ENCODE measurements at regions not wholly inside any gene's neighbourhood (a gene's known extent, or its start where the extent isn't known, plus 50 kb on each side); places are given as distances from the start of the nearest gene placed in this dataset.
"Not testable (repeated sequence)": the region's sequence is repeated elsewhere in the genome, so short reads cannot be mapped to it uniquely, and the experiment has no call there.

- no peak for TF ChIP-seq CTCF (IDR thresholded peaks at IDR 0.05; ENCODE audit: low read depth, low read length, missing control alignments)
- no peak overlapping the region for H3K4me3 ChIP-seq (ENCODE audit: low read depth, low read length)
- H3K27me3 ChIP-seq (replicated peaks): no peaks in the 10 kb centered on the region
- H3K36me3 ChIP-seq (replicated peaks): no peaks in the 10 kb centered on the region
- DNase-seq: no peak
- no peak overlapping the region for H3K27ac ChIP-seq
- in situ Hi-C loops (cut with HindIII; ENCODE audit: low pct_ligation_motif_present, low sequenced_read_pairs): no loop called here
Measured at GRCh38 chrX:98231003-98231402, 1347.3 kb downstream of the RPA4 start.

GRCh38 chrX:98240061-98240460, 1356.4 kb downstream of the RPA4 start:
- H3K4me3 ChIP-seq (ENCODE audit: low read depth, low read length); H3K27ac ChIP-seq; in situ Hi-C loops (cut with HindIII; ENCODE audit: low pct_ligation_motif_present, low sequenced_read_pairs); H3K36me3 ChIP-seq (replicated peaks); DNase-seq; H3K27me3 ChIP-seq (replicated peaks): not testable (repeated sequence)

- TF ChIP-seq CTCF (IDR thresholded peaks at IDR 0.05; ENCODE audit: low read depth, low read length, missing control alignments): no peak
- H3K27me3 ChIP-seq (replicated peaks): no peaks in the 10 kb centered on the region
- no peak overlapping the region for H3K4me3 ChIP-seq (ENCODE audit: low read depth, low read length)
- DNase-seq: no peak
- H3K27ac ChIP-seq: no peak overlapping the region
- no peaks in the 10 kb centered on the region for H3K36me3 ChIP-seq (replicated peaks)
- in situ Hi-C loops (cut with HindIII; ENCODE audit: low pct_ligation_motif_present, low sequenced_read_pairs): no loop called here
Measured at GRCh38 chrX:98263135-98263534, 1379.4 kb downstream of the RPA4 start.

- Histone ChIP-seq H3K27me3 (replicated peaks) (no peaks in the 10 kb centered on the region), H3K36me3 (replicated peaks) (no peaks in the 10 kb centered on the region), H3K27ac (no peak overlapping the region), H3K4me3 (ENCODE audit: low read depth, low read length) (no peak overlapping the region)
- no peak for TF ChIP-seq CTCF (IDR thresholded peaks at IDR 0.05; ENCODE audit: low read depth, low read length, missing control alignments)
- in situ Hi-C loops (cut with HindIII; ENCODE audit: low pct_ligation_motif_present, low sequenced_read_pairs): no loop called here
- DNase-seq: no peak
Measured at GRCh38 chrX:98289726-98290125, 1406.0 kb downstream of the RPA4 start.

- H3K27ac ChIP-seq: no peak overlapping the region
- DNase-seq: no peak
- TF ChIP-seq CTCF (IDR thresholded peaks at IDR 0.05; ENCODE audit: low read depth, low read length, missing control alignments): no peak
- H3K27me3 ChIP-seq (replicated peaks): no peaks in the 10 kb centered on the region
- H3K4me3 ChIP-seq (ENCODE audit: low read depth, low read length): no peak overlapping the region
- in situ Hi-C loops (cut with HindIII; ENCODE audit: low pct_ligation_motif_present, low sequenced_read_pairs): no loop called here
- no peaks in the 10 kb centered on the region for H3K36me3 ChIP-seq (replicated peaks)
Measured at GRCh38 chrX:98294310-98294709, 1410.6 kb downstream of the RPA4 start.

GRCh38 chrX:98296129-98296528, 1412.4 kb downstream of the RPA4 start:
- in situ Hi-C loops (cut with HindIII; ENCODE audit: low pct_ligation_motif_present, low sequenced_read_pairs): no loop called here
- TF ChIP-seq CTCF (IDR thresholded peaks at IDR 0.05; ENCODE audit: low read depth, low read length, missing control alignments): no peak
- no peaks in the 10 kb centered on the region for H3K36me3 ChIP-seq (replicated peaks)

More at GRCh38 chrX:98296129-98296528, 1412.4 kb downstream of the RPA4 start:
- Histone ChIP-seq H3K27ac (no peak overlapping the region), H3K4me3 (ENCODE audit: low read depth, low read length) (no peak overlapping the region), H3K27me3 (replicated peaks) (no peaks in the 10 kb centered on the region)
- DNase-seq: no peak

All from brain microvascular endothelial cell (primary cell).